ENCODE measurements at regions not wholly inside any gene's neighbourhood (a gene's known extent, or its start where the extent isn't known, plus 50 kb on each side); places are given as distances from the start of the nearest gene placed in this dataset.

- TF ChIP-seq EGR1 (IDR thresholded peaks at IDR 0.05; ENCODE audit: borderline replicate concordance in 1 of 2, low read depth in 2 of 2, low read length in 2 of 2) = no peak
These were observed 139.9 kb upstream of the ZIC3 start (continued) for GRCh38 chrX:137425986-137426385.

- Histone ChIP-seq H3K27ac (ENCODE audit: control insufficient read depth, insufficient read depth) (no peak overlapping the region), H3K4me2 (ENCODE audit: control insufficient read depth, insufficient read depth) (no peak overlapping the region), H3K79me2 (ENCODE audit: control insufficient read depth, insufficient read depth, low read length) (no peaks in the 10 kb centered on the region), H3K36me3 (ENCODE audit: control insufficient read depth in 2 of 2, insufficient read depth in 2 of 2, low read length in 1 of 2) (no peaks in the 10 kb centered on the region), H3K4me3 (no peak overlapping the region), H3K4me1 (ENCODE audit: control insufficient read depth, insufficient read depth, low read length) (no peaks in the 10 kb centered on the region), H3K9ac (ENCODE audit: control insufficient read depth, insufficient read depth, low read length) (no peak overlapping the region), H3K27me3 (replicated peaks in 1 of 2; ENCODE audit: control insufficient read depth in 2 of 2, insufficient read depth in 2 of 2, low read length in 1 of 2) (no peaks in the 10 kb centered on the region; a peak in 4 of 4 replicates), H2AFZ (ENCODE audit: control insufficient read depth, low read depth, low read length) (no peak overlapping the region), H4K20me1 (ENCODE audit: control insufficient read depth, insufficient read depth) (no peaks in the 10 kb centered on the region), H3K9me3 (replicated peaks; ENCODE audit: control insufficient read depth, insufficient read depth, low read length) (no peaks in the 10 kb centered on the region; the same call in 2 of the 3 replicates)
- ChIA-PET RAD21 (ENCODE audit: unreplicated experiment) (no interaction called here), POLR2A (no interaction called here), SMC1A (ENCODE audit: uncharacterized antibody, unreplicated experiment) (no interaction called here), CTCF (no interaction called here)
- in situ Hi-C loops (cut with MboI) = no loop called here
- BruUV-seq (replicated peaks) = no TSS peak
- intact Hi-C loops (cut with micrococcal nuclease; ENCODE audit: unreplicated experiment) = no loop called here
- FAIRE-seq (no peak), ATAC-seq (no peak), DNase-seq (ENCODE audit: low read depth, low spot score) (no peak)
- WGBS (ENCODE audit: insufficient coverage, insufficient replicate concordance, low lambda C conversion rate, missing lambda C conversion rate) = 27% methylated on average over 25 of the region's 25 CpGs
- no peak for TF ChIP-seq TCF3 (IDR thresholded peaks at IDR 0.05; ENCODE audit: borderline replicate concordance, insufficient read depth, low read depth, low read length)
- no peak for TF ChIP-seq ESRRA (IDR thresholded peaks at IDR 0.05; ENCODE audit: low read length)
- TF ChIP-seq MXI1 (IDR thresholded peaks at IDR 0.05; ENCODE audit: low read depth, low read length) = no peak
- no peak for TF ChIP-seq ZBTB11 (CRISPR knock-in tag; IDR thresholded peaks at IDR 0.05)
- no peak for TF ChIP-seq STAT3 (IDR thresholded peaks at IDR 0.05; ENCODE audit: low read depth, low read length)
- TF ChIP-seq NBN (IDR thresholded peaks at IDR 0.05) = no peak
- TF ChIP-seq NRF1 (conservative IDR thresholded peaks at IDR 0.05; ENCODE audit: low read depth, low read length) = no peak
- TF ChIP-seq NFYA (IDR thresholded peaks at IDR 0.05; ENCODE audit: borderline replicate concordance, low read depth, low read length) = no peak
- TF ChIP-seq GABPA (IDR thresholded peaks at IDR 0.05; ENCODE audit: low read depth) = no peak
- no peak for TF ChIP-seq MYC (IDR thresholded peaks at IDR 0.05; ENCODE audit: insufficient read depth, insufficient read length, insufficient replicate concordance, low read length, severe bottlenecking)
- no peak for TF ChIP-seq MTA2 (IDR thresholded peaks at IDR 0.05; ENCODE audit: low read depth)
- no peak for TF ChIP-seq CBX3 (IDR thresholded peaks at IDR 0.05; ENCODE audit: borderline replicate concordance, low read depth)
- TF ChIP-seq, protein P1, sequence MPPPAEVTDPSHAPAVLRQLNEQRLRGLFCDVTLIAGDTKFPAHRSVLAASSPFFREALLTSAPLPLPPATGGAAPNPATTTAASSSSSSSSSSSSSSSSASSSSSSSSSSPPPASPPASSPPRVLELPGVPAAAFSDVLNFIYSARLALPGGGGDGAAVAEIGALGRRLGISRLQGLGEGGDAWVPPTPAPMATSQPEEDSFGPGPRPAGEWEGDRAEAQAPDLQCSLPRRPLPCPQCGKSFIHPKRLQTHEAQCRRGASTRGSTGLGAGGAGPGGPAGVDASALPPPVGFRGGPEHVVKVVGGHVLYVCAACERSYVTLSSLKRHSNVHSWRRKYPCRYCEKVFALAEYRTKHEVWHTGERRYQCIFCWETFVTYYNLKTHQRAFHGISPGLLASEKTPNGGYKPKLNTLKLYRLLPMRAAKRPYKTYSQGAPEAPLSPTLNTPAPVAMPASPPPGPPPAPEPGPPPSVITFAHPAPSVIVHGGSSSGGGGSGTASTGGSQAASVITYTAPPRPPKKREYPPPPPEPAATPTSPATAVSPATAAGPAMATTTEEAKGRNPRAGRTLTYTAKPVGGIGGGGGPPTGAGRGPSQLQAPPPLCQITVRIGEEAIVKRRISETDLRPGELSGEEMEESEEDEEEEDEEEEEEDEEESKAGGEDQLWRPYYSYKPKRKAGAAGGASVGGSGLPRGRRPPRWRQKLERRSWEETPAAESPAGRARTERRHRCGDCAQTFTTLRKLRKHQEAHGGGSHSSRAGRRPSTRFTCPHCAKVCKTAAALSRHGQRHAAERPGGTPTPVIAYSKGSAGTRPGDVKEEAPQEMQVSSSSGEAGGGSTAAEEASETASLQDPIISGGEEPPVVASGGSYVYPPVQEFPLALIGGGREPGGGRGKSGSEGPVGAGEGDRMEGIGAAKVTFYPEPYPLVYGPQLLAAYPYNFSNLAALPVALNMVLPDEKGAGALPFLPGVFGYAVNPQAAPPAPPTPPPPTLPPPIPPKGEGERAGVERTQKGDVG (CRISPR knock-in tag; IDR thresholded peaks at IDR 0.05) = no peak
- TF ChIP-seq EGR1 (IDR thresholded peaks at IDR 0.05; ENCODE audit: borderline replicate concordance in 1 of 2, low read depth in 2 of 2, low read length in 2 of 2) = no peak
- no peak for TF ChIP-seq ZNF384 (IDR thresholded peaks at IDR 0.05; ENCODE audit: borderline replicate concordance, low read depth, low read length)
- TF ChIP-seq NR2F1 (conservative IDR thresholded peaks at IDR 0.05) = no peak
These were observed 140.5 kb upstream of the ZIC3 start for GRCh38 chrX:137425273-137425902.
